ENCODE measurements at regions not wholly inside any gene's neighbourhood (a gene's known extent, or its start where the extent isn't known, plus 50 kb on each side); places are given as distances from the start of the nearest gene placed in this dataset.

- Histone ChIP-seq H3F3A (ENCODE audit: insufficient read depth, low read length, poor library complexity, severe bottlenecking) (no peaks in the 10 kb centered on the region), H3K4me2 (ENCODE audit: low read length) (no peak overlapping the region), H4K20me1 (ENCODE audit: insufficient read depth) (no peaks in the 10 kb centered on the region), H3K27me3 (ENCODE audit: insufficient read depth, low read depth, low read length) (no peaks in the 10 kb centered on the region), H3K79me2 (replicated peaks; ENCODE audit: insufficient read depth, low read length) (no peaks in the 10 kb centered on the region), H3K36me3 (ENCODE audit: insufficient read depth, low read length) (no peaks in the 10 kb centered on the region), H3K9me2 (ENCODE audit: insufficient read depth, low read length) (no peaks in the 10 kb centered on the region), H2AFZ (ENCODE audit: low read depth, low read length) (no peak overlapping the region), H3K27ac (ENCODE audit: low read length) (no peak overlapping the region), H3K4me3 (ENCODE audit: low read length) (no peak overlapping the region), H3K9ac (ENCODE audit: low read length) (no peak overlapping the region), H3K9me3 (ENCODE audit: low read length) (no peaks in the 10 kb centered on the region)
- TF ChIP-seq EP300 (conservative IDR thresholded peaks at IDR 0.05; ENCODE audit: poor library complexity, severe bottlenecking) (no peak), RAD21 (conservative IDR thresholded peaks at IDR 0.05) (no peak), MXI1 (conservative IDR thresholded peaks at IDR 0.05; ENCODE audit: poor library complexity, severe bottlenecking) (no peak), POLR2AphosphoS5 (IDR thresholded peaks at IDR 0.05) (no peak), EZH2 (IDR thresholded peaks at IDR 0.05; ENCODE audit: borderline replicate concordance, insufficient read depth, low read length, poor library complexity, severe bottlenecking) (no peak), TAF1 (IDR thresholded peaks at IDR 0.05; ENCODE audit: low read depth) (no peak), SMC3 (conservative IDR thresholded peaks at IDR 0.05; ENCODE audit: poor library complexity) (no peak), REST (IDR thresholded peaks at IDR 0.05; ENCODE audit: borderline replicate concordance) (no peak), CTCF (IDR thresholded peaks at IDR 0.05; ENCODE audit: poor library complexity, severe bottlenecking) (no peak)
Measured at GRCh38 chr2:173841110-173841509, 124.1 kb downstream of the SP3 start.

- Histone ChIP-seq H3K27me3 (ENCODE audit: insufficient read depth, low read depth, low read length) (no peaks in the 10 kb centered on the region), H4K20me1 (ENCODE audit: insufficient read depth) (no peaks in the 10 kb centered on the region), H3K9ac (ENCODE audit: low read length) (no peak overlapping the region), H3K4me2 (ENCODE audit: low read length) (no peak overlapping the region), H3K9me2 (ENCODE audit: insufficient read depth, low read length) (no peaks in the 10 kb centered on the region), H3K4me3 (ENCODE audit: low read length) (no peak overlapping the region), H3K9me3 (ENCODE audit: low read length) (no peaks in the 10 kb centered on the region), H3K27ac (ENCODE audit: low read length) (peak overlapping the region; percentile 23), H3F3A (ENCODE audit: insufficient read depth, low read length, poor library complexity, severe bottlenecking) (no peaks in the 10 kb centered on the region), H2AFZ (ENCODE audit: low read depth, low read length) (no peak overlapping the region), H3K36me3 (ENCODE audit: insufficient read depth, low read length) (no peaks in the 10 kb centered on the region), H3K79me2 (replicated peaks; ENCODE audit: insufficient read depth, low read length) (no peaks in the 10 kb centered on the region)
- TF ChIP-seq POLR2AphosphoS5 (IDR thresholded peaks at IDR 0.05) (peak; percentile 75), MXI1 (conservative IDR thresholded peaks at IDR 0.05; ENCODE audit: poor library complexity, severe bottlenecking) (no peak), TAF1 (IDR thresholded peaks at IDR 0.05; ENCODE audit: low read depth) (no peak), CTCF (IDR thresholded peaks at IDR 0.05; ENCODE audit: poor library complexity, severe bottlenecking) (no peak), SMC3 (conservative IDR thresholded peaks at IDR 0.05; ENCODE audit: poor library complexity) (no peak), EZH2 (IDR thresholded peaks at IDR 0.05; ENCODE audit: borderline replicate concordance, insufficient read depth, low read length, poor library complexity, severe bottlenecking) (no peak), EP300 (conservative IDR thresholded peaks at IDR 0.05; ENCODE audit: poor library complexity, severe bottlenecking) (peak; percentile 41), RAD21 (conservative IDR thresholded peaks at IDR 0.05) (peak; percentile 25), REST (IDR thresholded peaks at IDR 0.05; ENCODE audit: borderline replicate concordance) (peak; percentile 81)
Measured at GRCh38 chr2:173843526-173843925, 121.6 kb downstream of the SP3 start.

All from neural cell (in vitro differentiated cells).